PC-3 (cell line): ENCODE measurements at regions not wholly inside any gene's neighbourhood (a gene's known extent, or its start where the extent isn't known, plus 50 kb on each side); places are given as distances from the start of the nearest gene placed in this dataset.
A peak's percentile ranks its signal among the peaks of the same experiment; 100 is the strongest.
"Not testable (repeated sequence)": the region's sequence is repeated elsewhere in the genome, so short reads cannot be mapped to it uniquely, and the experiment has no call there.

Experiments used
- ATAC-seq: fragments of 200-7000 bp; cut with Tn5 transposase; 2 replicates; pipeline ENCODE4 v1.9.1; 2020; ENCODE audit warnings: mild to moderate bottlenecking, moderate library complexity
- BruUV-seq: library from RNA; stranded (reverse); fragments of 400-500 nt; replicated peaks from 2 replicates; lab custom pipeline; 2021; lab: Mats Ljungman, UMichigan
- CTCF ChIA-PET: fragments of 300-600 bp; sonication (Branson Sonifier 250); formaldehyde crosslinking; loops from one replicate; lab custom pipeline; 2022; ENCODE audit warnings: antibody characterized with exemption; lab: Charles Lee
- POLR2A ChIA-PET: fragments of 300-600 bp; sonication (Branson Sonifier 250); formaldehyde crosslinking; loops from one replicate; lab custom pipeline; 2022; ENCODE audit warnings: antibody characterized with exemption; ENCODE audit not compliant: unreplicated experiment; lab: Charles Lee
- DNase-seq: peaks from one replicate; pipeline ENCODE4 v3.0.0-alpha.2; 2015
- H2AFZ ChIP-seq: fragments of 300-600 bp; sonication (generic); 2 replicates; pipeline ENCODE4 v1.6.0; 2016; ENCODE audit warnings: antibody characterized with exemption, low read length
- H3F3A ChIP-seq: fragments of 300-600 bp; sonication (generic); one replicate; pipeline ENCODE4 v1.6.0; 2017; ENCODE audit warnings: antibody characterized with exemption, low read length, control low read depth, mild to moderate bottlenecking; ENCODE audit not compliant: unreplicated experiment
- H3K27ac ChIP-seq: fragments of 300-600 bp; sonication (generic); 2 replicates; pipeline ENCODE4 v1.5.1; 2016; ENCODE audit warnings: mild to moderate bottlenecking, low read length
- H3K27me3 ChIP-seq: fragments of 300-600 bp; sonication (generic); 2 replicates; pipeline ENCODE4 v1.6.1; 2016; ENCODE audit warnings: low read length, mixed read lengths
- H3K36me3 ChIP-seq: fragments of 300-600 bp; sonication (generic); 2 replicates; pipeline ENCODE4 v1.6.1; 2016; ENCODE audit warnings: low read depth, mixed run types, low read length, mixed read lengths
- H3K4me1 ChIP-seq: fragments of 300-600 bp; sonication (generic); 2 replicates; pipeline ENCODE4 v1.5.1; 2016; ENCODE audit warnings: low read length; ENCODE audit not compliant: insufficient read depth
- H3K4me2 ChIP-seq: fragments of 300-600 bp; sonication (generic); 2 replicates; pipeline ENCODE4 v1.6.0; 2016; ENCODE audit warnings: low read length
- H3K4me3 ChIP-seq: fragments of 300-600 bp; sonication (generic); 2 replicates; pipeline ENCODE4 v1.5.1; 2016; ENCODE audit warnings: mild to moderate bottlenecking, low read length, mixed read lengths
- H3K79me2 ChIP-seq: fragments of 300-600 bp; sonication (generic); 2 replicates; pipeline ENCODE4 v1.6.1; 2017; ENCODE audit warnings: low read length, mixed read lengths
- H3K9ac ChIP-seq: fragments of 300-600 bp; sonication (generic); 2 replicates; pipeline ENCODE4 v1.6.0; 2016; ENCODE audit warnings: mild to moderate bottlenecking, low read length
- H3K9me2 ChIP-seq: fragments of 300-600 bp; sonication (generic); replicated peaks from 2 replicates; pipeline ENCODE4 v1.6.1; 2016; ENCODE audit warnings: mixed run types, low read length, mixed read lengths
- H3K9me3 ChIP-seq: fragments of 300-600 bp; sonication (generic); 2 replicates; pipeline ENCODE4 v1.6.1; 2016; ENCODE audit warnings: low read length, mixed read lengths
- H4K20me1 ChIP-seq: fragments of 300-600 bp; sonication (generic); 2 replicates; pipeline ENCODE4 v1.6.1; 2016; ENCODE audit warnings: low read length, mixed read lengths
- EZH2 ChIP-seq: fragments of 300-600 bp; sonication (generic); IDR thresholded peaks from one replicate; pipeline ENCODE4 v1.6.1; 2017; ENCODE audit warnings: antibody characterized with exemption, mild to moderate bottlenecking, low read length; ENCODE audit not compliant: unreplicated experiment
- EZH2phosphoT487 ChIP-seq: fragments of 300-600 bp; sonication (generic); IDR thresholded peaks from 2 replicates; pipeline ENCODE4 v1.6.1; 2018; ENCODE audit warnings: mild to moderate bottlenecking, antibody characterized with exemption, low read length, borderline replicate concordance
- intact Hi-C: fragments of 100-400 bp; cut with micrococcal nuclease; formaldehyde crosslinking; loops from 2 replicates; pipeline ENCODE4 v1.9.0; 2023
- TF ChIP-seq, protein P1 (sequence below): fragments of 300-600 bp; sonication (generic); conservative IDR thresholded peaks from 2 replicates; pipeline ENCODE4 v1.5.1; 2017; ENCODE audit warnings: antibody characterized with exemption, low read depth, mild to moderate bottlenecking, low read length

GRCh38 chr11:93065074-93065674 is 95.7 kb downstream of the MTNR1B start:
- H3F3A ChIP-seq, CTCF ChIA-PET, H3K27ac ChIP-seq, BruUV-seq, H2AFZ ChIP-seq, H3K9ac ChIP-seq, H4K20me1 ChIP-seq, ATAC-seq, H3K27me3 ChIP-seq, H3K4me3 ChIP-seq, H3K4me2 ChIP-seq, H3K36me3 ChIP-seq, POLR2A ChIA-PET, H3K79me2 ChIP-seq, H3K9me2 ChIP-seq, H3K9me3 ChIP-seq, H3K4me1 ChIP-seq: not testable (repeated sequence)
- TF ChIP-seq, protein P1, sequence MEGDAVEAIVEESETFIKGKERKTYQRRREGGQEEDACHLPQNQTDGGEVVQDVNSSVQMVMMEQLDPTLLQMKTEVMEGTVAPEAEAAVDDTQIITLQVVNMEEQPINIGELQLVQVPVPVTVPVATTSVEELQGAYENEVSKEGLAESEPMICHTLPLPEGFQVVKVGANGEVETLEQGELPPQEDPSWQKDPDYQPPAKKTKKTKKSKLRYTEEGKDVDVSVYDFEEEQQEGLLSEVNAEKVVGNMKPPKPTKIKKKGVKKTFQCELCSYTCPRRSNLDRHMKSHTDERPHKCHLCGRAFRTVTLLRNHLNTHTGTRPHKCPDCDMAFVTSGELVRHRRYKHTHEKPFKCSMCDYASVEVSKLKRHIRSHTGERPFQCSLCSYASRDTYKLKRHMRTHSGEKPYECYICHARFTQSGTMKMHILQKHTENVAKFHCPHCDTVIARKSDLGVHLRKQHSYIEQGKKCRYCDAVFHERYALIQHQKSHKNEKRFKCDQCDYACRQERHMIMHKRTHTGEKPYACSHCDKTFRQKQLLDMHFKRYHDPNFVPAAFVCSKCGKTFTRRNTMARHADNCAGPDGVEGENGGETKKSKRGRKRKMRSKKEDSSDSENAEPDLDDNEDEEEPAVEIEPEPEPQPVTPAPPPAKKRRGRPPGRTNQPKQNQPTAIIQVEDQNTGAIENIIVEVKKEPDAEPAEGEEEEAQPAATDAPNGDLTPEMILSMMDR = peak; percentile 49
- DNase-seq = peak; percentile 54
- intact Hi-C loops = loop anchor here (10.0 kb wide), 1 partner anchor 120 kb away; no protein-coding TSS in a partner anchor

DNA sequence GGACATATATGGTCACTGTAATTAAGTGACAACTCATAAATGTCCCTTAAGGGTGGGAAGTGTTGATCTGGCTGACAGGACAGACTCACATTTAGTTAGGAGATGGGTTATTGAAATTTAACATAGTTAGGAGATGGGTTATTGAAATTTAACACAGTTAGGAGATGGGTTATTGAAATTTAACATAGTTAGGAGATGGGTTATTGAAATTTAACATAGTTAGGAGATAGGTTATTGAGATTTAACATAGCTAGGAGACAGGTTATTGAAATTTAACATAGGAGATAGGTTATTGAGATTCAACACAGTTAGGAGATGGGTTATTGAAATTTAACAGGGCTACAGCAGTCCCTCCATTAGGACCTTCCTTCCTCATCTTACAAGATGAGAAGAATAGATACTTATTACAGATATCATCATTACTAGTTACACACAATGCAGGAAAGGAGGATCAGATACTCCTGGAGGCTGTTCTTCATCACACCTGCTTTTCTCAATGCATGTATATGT is 98.5 kb downstream of the MTNR1B start:
- no TSS peak for BruUV-seq
- H3K9ac ChIP-seq = no peak overlapping the region
- ChIA-PET POLR2A (no interaction called here), CTCF (no interaction called here)
- H3K4me2 ChIP-seq = no peak overlapping the region
- no peak overlapping the region for H2AFZ ChIP-seq
- H3K9me2 ChIP-seq = no peaks in the 10 kb centered on the region
- intact Hi-C loops = loop anchor here (10.0 kb wide), 1 partner anchor 123 kb away; no protein-coding TSS in a partner anchor
- no peak overlapping the region for H3K4me3 ChIP-seq
- TF ChIP-seq, protein P1 = no peak
- no peaks in the 10 kb centered on the region for H3K4me1 ChIP-seq
- no peak for ATAC-seq
- no peak overlapping the region for H3K27ac ChIP-seq
- H3F3A ChIP-seq = no peaks in the 10 kb centered on the region
- no peaks in the 10 kb centered on the region for H3K9me3 ChIP-seq
- DNase-seq = no peak
- H4K20me1 ChIP-seq = no peaks in the 10 kb centered on the region
- H3K79me2 ChIP-seq = no peaks in the 10 kb centered on the region
- peaks cover 10% of the 10 kb centered on the region; the same call in 1 of the 2 replicates for H3K27me3 ChIP-seq
- H3K36me3 ChIP-seq = no peaks in the 10 kb centered on the region

DNA sequence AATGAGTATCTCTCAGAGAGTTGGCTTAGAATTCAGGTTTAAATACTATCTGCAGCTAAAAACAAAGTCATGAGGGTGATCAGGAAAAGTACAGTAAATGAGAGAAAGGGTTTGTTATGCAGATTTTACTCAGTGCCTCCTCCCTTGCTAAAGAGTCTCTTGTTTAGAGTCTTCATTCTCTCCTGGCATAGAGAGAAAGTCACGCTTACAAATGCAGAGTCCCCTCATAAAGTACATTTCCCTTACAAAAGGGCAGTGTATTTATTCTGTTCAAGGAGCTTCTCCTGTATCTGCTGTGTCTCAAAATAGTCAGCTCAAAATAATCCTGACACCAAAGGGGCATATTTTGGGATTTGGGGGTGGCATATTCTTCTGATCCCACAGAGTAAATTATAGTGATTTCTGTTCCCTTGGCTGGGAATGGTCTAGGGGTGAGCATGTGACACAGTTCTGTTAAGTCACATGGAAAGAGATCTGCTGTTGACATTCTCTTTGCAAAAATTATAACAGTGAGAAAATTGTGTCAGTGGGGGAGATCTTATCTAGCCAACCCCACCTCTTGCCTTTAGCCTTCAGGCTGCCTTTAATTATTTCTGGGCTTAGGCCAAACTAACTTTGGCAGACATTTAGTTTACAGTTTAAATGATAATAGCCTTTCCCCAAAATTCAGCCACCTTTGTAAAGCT is 102.9 kb downstream of the MTNR1B start:
- no peaks in the 10 kb centered on the region for H4K20me1 ChIP-seq

More for the DNA sequence above, 102.9 kb downstream of the MTNR1B start:
- Histone ChIP-seq H3K9me2 (no peaks in the 10 kb centered on the region), H3F3A (no peaks in the 10 kb centered on the region), H3K27ac (no peak overlapping the region), H3K4me2 (no peak overlapping the region), H3K79me2 (no peaks in the 10 kb centered on the region), H3K27me3 (peaks cover 29% of the 10 kb centered on the region), H2AFZ (no peak overlapping the region), H3K9me3 (no peaks in the 10 kb centered on the region), H3K36me3 (no peaks in the 10 kb centered on the region), H3K4me3 (no peak overlapping the region), H3K9ac (no peak overlapping the region), H3K4me1 (no peaks in the 10 kb centered on the region)
- intact Hi-C loops = no loop called here
- no peak for ATAC-seq
- ChIA-PET CTCF (no interaction called here), POLR2A (no interaction called here)
- DNase-seq = no peak
- TF ChIP-seq EZH2phosphoT487 (no peak), EZH2 (no peak)
- TF ChIP-seq, protein P1 = no peak
- BruUV-seq = no TSS peak
